OCI-LY1 (cell line): ENCODE measurements at regions not wholly inside any gene's neighbourhood (a gene's known extent, or its start where the extent isn't known, plus 50 kb on each side); places are given as distances from the start of the nearest gene placed in this dataset.

Source experiments
- CTCF ChIP-seq: fragments of 200-600 bp; sonication (generic), shearing (Covaris generic); IDR thresholded peaks from 2 replicates; pipeline ENCODE4 v1.5.1; 2017; ENCODE audit warnings: mild to moderate bottlenecking, antibody characterized with exemption, low read length, moderate library complexity, mixed read lengths
- EZH2 ChIP-seq: fragments of 200-600 bp; sonication (generic), shearing (Covaris generic); IDR thresholded peaks from 2 replicates; pipeline ENCODE4 v1.8.0; 2017; ENCODE audit warnings: borderline replicate concordance, mixed run types, mild to moderate bottlenecking, antibody characterized with exemption, low read length, moderate library complexity, mixed read lengths

- TF ChIP-seq CTCF = no peak
- no peak for TF ChIP-seq EZH2
Observed at GRCh38 chr2:51959696-51960095, 927.8 kb upstream of the NRXN1 start.
